SK-N-SH (cell line): ENCODE measurements at regions not wholly inside any gene's neighbourhood (a gene's known extent, or its start where the extent isn't known, plus 50 kb on each side); places are given as distances from the start of the nearest gene placed in this dataset.

Experiments used
- CTCF ChIP-seq: fragments of 200-600 bp; sonication (generic); IDR thresholded peaks from 2 replicates; pipeline ENCODE4 v1.6.1; 2017; ENCODE audit warnings: antibody characterized with exemption, mild to moderate bottlenecking, moderate library complexity
- EP300 ChIP-seq, 2 experiments: IDR thresholded peaks; 2 replicates each; pipeline versions ENCODE4 v1.4.0 to v1.6.1; 2012; ENCODE audit warnings: borderline replicate concordance in 1 of 2, low read depth in 1 of 2, low read length in 1 of 2
- POLR2AphosphoS5 ChIP-seq: IDR thresholded peaks from 2 replicates; pipeline ENCODE4 v1.6.1; 2012; ENCODE audit warnings: low read depth, low read length
- YY1 ChIP-seq: IDR thresholded peaks from 2 replicates; pipeline ENCODE4 v1.4.0; 2012; ENCODE audit warnings: low read depth, mild to moderate bottlenecking

DNA sequence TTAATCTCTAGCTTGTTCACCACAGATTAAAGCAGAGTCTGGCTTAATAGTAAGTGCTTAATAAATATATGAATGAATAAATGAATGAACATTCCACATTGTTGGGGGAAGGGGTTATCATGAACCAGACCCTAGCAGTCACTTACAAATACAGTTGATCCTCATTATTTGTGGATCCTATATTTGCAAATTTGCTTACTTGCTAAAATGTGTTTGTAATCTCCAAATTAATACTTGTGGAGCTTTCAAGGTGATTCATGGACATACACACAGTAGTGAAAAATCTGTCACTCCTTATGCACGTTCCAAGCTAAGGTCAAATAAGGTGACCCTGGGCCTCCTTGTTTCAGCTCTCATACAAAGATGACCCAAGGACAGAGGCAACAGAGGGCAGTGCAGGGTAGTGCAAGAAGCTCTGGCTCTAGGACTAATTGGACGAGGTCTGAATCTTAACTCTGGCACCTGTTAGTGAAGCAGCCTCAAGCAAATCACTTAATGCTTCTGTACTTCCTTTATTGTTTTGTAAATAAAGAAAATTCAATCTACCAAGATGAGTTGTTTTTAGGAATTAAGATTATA is 112.8 kb upstream of the C2CD4B start:
- TF ChIP-seq EP300 (IDR thresholded peaks at IDR 0.05; ENCODE audit: borderline replicate concordance in 1 of 2, low read depth in 1 of 2, low read length in 1 of 2), result no peak
- no peak for TF ChIP-seq CTCF
- TF ChIP-seq POLR2AphosphoS5, result no peak
- no peak for TF ChIP-seq YY1
